Muscle layer of colon (tissue), 2 donors: ENCODE measurements at regions not wholly inside any gene's neighbourhood (a gene's known extent, or its start where the extent isn't known, plus 50 kb on each side); places are given as distances from the start of the nearest gene placed in this dataset.

Experiments
- H3K27ac ChIP-seq: one replicate; pipeline ENCODE4 v1.7.0; 2013; ENCODE audit warnings: low read depth, mild to moderate bottlenecking, low read length, moderate library complexity
- H3K27me3 ChIP-seq, 2 donors: one replicate each; pipeline ENCODE4 v1.7.0; 2013; ENCODE audit warnings: low read length in 2 of 2, mild to moderate bottlenecking in 2 of 2; ENCODE audit not compliant: insufficient read depth in 2 of 2, control insufficient read depth in 1 of 2
- H3K36me3 ChIP-seq: one replicate; pipeline ENCODE4 v1.7.0; 2013; ENCODE audit warnings: mild to moderate bottlenecking, low read length; ENCODE audit not compliant: insufficient read depth
- H3K4me1 ChIP-seq: one replicate; pipeline ENCODE4 v1.7.0; 2013; ENCODE audit warnings: mild to moderate bottlenecking, low read length; ENCODE audit not compliant: insufficient read depth
- H3K4me3 ChIP-seq, 2 donors: one replicate each; pipeline ENCODE4 v1.7.0; 2013; ENCODE audit warnings: low read length in 2 of 2, low read depth in 1 of 2, mild to moderate bottlenecking in 1 of 2, moderate library complexity in 1 of 2
- H3K9ac ChIP-seq: one replicate; pipeline ENCODE4 v1.7.0; 2013; ENCODE audit warnings: low read length
- H3K9me3 ChIP-seq: one replicate; pipeline ENCODE4 v1.7.0; 2013; ENCODE audit warnings: mild to moderate bottlenecking, low read length
- donor health status: abdominal sarcoma.
- donor health status: Adenocarcinoma of cecum.

- no peaks in the 10 kb centered on the region for H3K36me3 ChIP-seq
- H3K4me1 ChIP-seq = no peaks in the 10 kb centered on the region
- H3K9ac ChIP-seq = no peak overlapping the region
- H3K4me3 ChIP-seq = no peak overlapping the region
- no peaks in the 10 kb centered on the region for H3K27me3 ChIP-seq
- no peak overlapping the region for H3K27ac ChIP-seq
- H3K9me3 ChIP-seq = no peaks in the 10 kb centered on the region
These were observed 839.0 kb downstream of the TUSC7 start for GRCh38 chr3:117548600-117548999.

- Histone ChIP-seq H3K9me3 (no peaks in the 10 kb centered on the region), H3K27me3 (no peaks in the 10 kb centered on the region)
These were observed 840.1 kb downstream of the TUSC7 start for GRCh38 chr3:117549716-117550115.

GRCh38 chr3:117550766-117551165, 841.2 kb downstream of the TUSC7 start:
- Histone ChIP-seq H3K27ac (no peak overlapping the region), H3K4me1 (no peaks in the 10 kb centered on the region), H3K36me3 (no peaks in the 10 kb centered on the region), H3K27me3 (no peaks in the 10 kb centered on the region), H3K9me3 (no peaks in the 10 kb centered on the region), H3K9ac (no peak overlapping the region), H3K4me3 (no peak overlapping the region)

More at GRCh38 chr3:117549716-117550115, 840.1 kb downstream of the TUSC7 start:
- Histone ChIP-seq H3K36me3 (no peaks in the 10 kb centered on the region), H3K4me3 (no peak overlapping the region), H3K4me1 (no peaks in the 10 kb centered on the region), H3K9ac (no peak overlapping the region), H3K27ac (no peak overlapping the region)

- H3K27me3 ChIP-seq = no peaks in the 10 kb centered on the region
- H3K27ac ChIP-seq = no peak overlapping the region
- no peak overlapping the region for H3K4me3 ChIP-seq
- no peaks in the 10 kb centered on the region for H3K9me3 ChIP-seq
- no peaks in the 10 kb centered on the region for H3K36me3 ChIP-seq
- no peak overlapping the region for H3K9ac ChIP-seq
- no peaks in the 10 kb centered on the region for H3K4me1 ChIP-seq
These were observed 843.9 kb downstream of the TUSC7 start for GRCh38 chr3:117553461-117553860.

- H3K27me3 ChIP-seq = no peaks in the 10 kb centered on the region
- no peaks in the 10 kb centered on the region for H3K4me1 ChIP-seq
- no peaks in the 10 kb centered on the region for H3K9me3 ChIP-seq
- no peak overlapping the region for H3K27ac ChIP-seq
- no peak overlapping the region for H3K9ac ChIP-seq
- no peak overlapping the region for H3K4me3 ChIP-seq
- no peaks in the 10 kb centered on the region for H3K36me3 ChIP-seq
These were observed 847.2 kb downstream of the TUSC7 start for GRCh38 chr3:117556646-117557407.

GRCh38 chr3:117557464-117558090, 848.0 kb downstream of the TUSC7 start:
- Histone ChIP-seq H3K27ac (no peak overlapping the region), H3K4me1 (no peaks in the 10 kb centered on the region), H3K36me3 (no peaks in the 10 kb centered on the region), H3K4me3 (no peak overlapping the region), H3K27me3 (no peaks in the 10 kb centered on the region), H3K9ac (no peak overlapping the region), H3K9me3 (no peaks in the 10 kb centered on the region)

GRCh38 chr3:117558681-117559080, 849.1 kb downstream of the TUSC7 start:
- no peaks in the 10 kb centered on the region for H3K4me1 ChIP-seq
- H3K4me3 ChIP-seq = no peak overlapping the region
- no peaks in the 10 kb centered on the region for H3K36me3 ChIP-seq
- H3K9me3 ChIP-seq = no peaks in the 10 kb centered on the region
- H3K27ac ChIP-seq = no peak overlapping the region
- no peak overlapping the region for H3K9ac ChIP-seq
- H3K27me3 ChIP-seq = no peaks in the 10 kb centered on the region

- H3K9ac ChIP-seq = no peak overlapping the region
- no peaks in the 10 kb centered on the region for H3K27me3 ChIP-seq
- H3K4me1 ChIP-seq = no peaks in the 10 kb centered on the region
- no peak overlapping the region for H3K27ac ChIP-seq
- H3K36me3 ChIP-seq = no peaks in the 10 kb centered on the region
- H3K9me3 ChIP-seq = no peaks in the 10 kb centered on the region
- H3K4me3 ChIP-seq = no peak overlapping the region
These were observed 852.4 kb downstream of the TUSC7 start for GRCh38 chr3:117562000-117562399.

- no peaks in the 10 kb centered on the region for H3K9me3 ChIP-seq
- H3K9ac ChIP-seq = no peak overlapping the region
- H3K4me1 ChIP-seq = peaks cover 5% of the 10 kb centered on the region
- H3K27me3 ChIP-seq = no peaks in the 10 kb centered on the region
- H3K4me3 ChIP-seq = no peak overlapping the region
- H3K36me3 ChIP-seq = no peaks in the 10 kb centered on the region
- H3K27ac ChIP-seq = no peak overlapping the region
These were observed 853.5 kb downstream of the TUSC7 start for GRCh38 chr3:117563063-117563462.

GRCh38 chr3:117565777-117566176, 856.2 kb downstream of the TUSC7 start:
- Histone ChIP-seq H3K4me3 (no peak overlapping the region), H3K27me3 (no peaks in the 10 kb centered on the region), H3K9me3 (no peaks in the 10 kb centered on the region), H3K27ac (no peak overlapping the region), H3K36me3 (no peaks in the 10 kb centered on the region), H3K9ac (no peak overlapping the region), H3K4me1 (peaks cover 5% of the 10 kb centered on the region)

GRCh38 chr3:117566926-117567325, 857.3 kb downstream of the TUSC7 start:
- no peaks in the 10 kb centered on the region for H3K9me3 ChIP-seq
- H3K4me1 ChIP-seq = peaks cover 5% of the 10 kb centered on the region
- no peaks in the 10 kb centered on the region for H3K27me3 ChIP-seq
- no peak overlapping the region for H3K4me3 ChIP-seq
- H3K27ac ChIP-seq = no peak overlapping the region
- H3K9ac ChIP-seq = no peak overlapping the region
- H3K36me3 ChIP-seq = no peaks in the 10 kb centered on the region

- no peaks in the 10 kb centered on the region for H3K9me3 ChIP-seq
- no peaks in the 10 kb centered on the region for H3K36me3 ChIP-seq
- H3K27me3 ChIP-seq = no peaks in the 10 kb centered on the region
- peaks cover 5% of the 10 kb centered on the region for H3K4me1 ChIP-seq
- no peak overlapping the region for H3K4me3 ChIP-seq
- H3K27ac ChIP-seq = no peak overlapping the region
- no peak overlapping the region for H3K9ac ChIP-seq
These were observed 857.8 kb downstream of the TUSC7 start for GRCh38 chr3:117567382-117567781.
